ENCODE measurements at regions not wholly inside any gene's neighbourhood (a gene's known extent, or its start where the extent isn't known, plus 50 kb on each side); places are given as distances from the start of the nearest gene placed in this dataset.

GRCh38 chr10:78759456-78760120 is 309.2 kb upstream of the ZMIZ1 start:
- DNase-seq (ENCODE audit: low read depth): no peak

- DNase-seq (ENCODE audit: low read depth): no peak
Observed at GRCh38 chr10:78760463-78761310, 308.1 kb upstream of the ZMIZ1 start.

GRCh38 chr10:78761311-78761781 is 307.4 kb upstream of the ZMIZ1 start:
- DNase-seq (ENCODE audit: low read depth): no peak

GRCh38 chr10:78762086-78762630 is 306.6 kb upstream of the ZMIZ1 start:
- no peak for DNase-seq (ENCODE audit: low read depth)

- DNase-seq (ENCODE audit: low read depth): no peak
Observed at GRCh38 chr10:78763234-78763633, 305.5 kb upstream of the ZMIZ1 start.

GRCh38 chr10:78763651-78764395 is 304.9 kb upstream of the ZMIZ1 start:
- no peak for DNase-seq (ENCODE audit: low read depth)

- no peak for DNase-seq (ENCODE audit: low read depth)
Observed at GRCh38 chr10:78764436-78764835, 304.3 kb upstream of the ZMIZ1 start.

GRCh38 chr10:78764846-78765430 is 303.8 kb upstream of the ZMIZ1 start:
- no peak for DNase-seq (ENCODE audit: low read depth)

- DNase-seq (ENCODE audit: low read depth): no peak
Observed at GRCh38 chr10:78765726-78766335, 302.9 kb upstream of the ZMIZ1 start.

- DNase-seq (ENCODE audit: low read depth): no peak
Observed at GRCh38 chr10:78766603-78767002, 302.2 kb upstream of the ZMIZ1 start.

- DNase-seq (ENCODE audit: low read depth): no peak
Observed at GRCh38 chr10:78768041-78768835, 300.5 kb upstream of the ZMIZ1 start.

GRCh38 chr10:78768876-78769275 is 299.9 kb upstream of the ZMIZ1 start:
- DNase-seq (ENCODE audit: low read depth): no peak

- DNase-seq (ENCODE audit: low read depth): no peak
Observed at GRCh38 chr10:78769526-78769925, 299.2 kb upstream of the ZMIZ1 start.

- DNase-seq (ENCODE audit: low read depth): no peak
Observed at GRCh38 chr10:78770167-78771090, 298.3 kb upstream of the ZMIZ1 start.

- DNase-seq (ENCODE audit: low read depth): no peak
Observed at GRCh38 chr10:78771260-78771659, 297.5 kb upstream of the ZMIZ1 start.

- no peak for DNase-seq (ENCODE audit: low read depth)
Observed at GRCh38 chr10:78771808-78772455, 296.8 kb upstream of the ZMIZ1 start.

- no peak for DNase-seq (ENCODE audit: low read depth)
Observed at GRCh38 chr10:78772486-78772885, 296.3 kb upstream of the ZMIZ1 start.

- DNase-seq (ENCODE audit: low read depth): no peak
Observed at GRCh38 chr10:78772986-78773530, 295.7 kb upstream of the ZMIZ1 start.

- no peak for DNase-seq (ENCODE audit: low read depth)
Observed at GRCh38 chr10:78774614-78774998, 294.2 kb upstream of the ZMIZ1 start.

Data from activated gamma-delta T cell treated with anti-CD3 and anti-CD28 coated beads, Interleukin-2, amount 50 U/mL, for 16 hours (primary cell).